Stimulated activated effector memory CD8-positive, alpha-beta T cell treated with anti-CD3 and anti-CD28 coated beads, Interleukin-12 subunit alpha, Interleukin-12 subunit beta, amount 100 ng/mL, for 72 hours (primary cell): ENCODE measurements at regions not wholly inside any gene's neighbourhood (a gene's known extent, or its start where the extent isn't known, plus 50 kb on each side); places are given as distances from the start of the nearest gene placed in this dataset.

ENCODE experiments used
- ATAC-seq: fragments of 150-1000 bp; cut with Tn5 transposase; 2 replicates; pipeline ENCODE4 v1.10.0; 2021
- DNase-seq, 2 donors: peaks; one replicate each; pipeline ENCODE4 v3.0.0; 2021 to 2022; ENCODE audit warnings: low spot score in 2 of 2
- H3K27ac Mint-ChIP-seq: one replicate; pipeline ENCODE4 v1.8.0; 2022; ENCODE audit warnings: mild to moderate bottlenecking, mixed read lengths
- H3K36me3 Mint-ChIP-seq: one replicate; pipeline ENCODE4 v1.8.0; 2022; ENCODE audit warnings: mild to moderate bottlenecking, mixed read lengths
- H3K4me1 Mint-ChIP-seq: one replicate; pipeline ENCODE4 v1.8.0; 2022; ENCODE audit warnings: mixed read lengths
- H3K4me3 Mint-ChIP-seq: one replicate; pipeline ENCODE4 v1.8.0; 2022; ENCODE audit warnings: mild to moderate bottlenecking, mixed read lengths
- H3K9me3 Mint-ChIP-seq: one replicate; pipeline ENCODE4 v1.8.0; 2022; ENCODE audit warnings: mixed read lengths

DNA sequence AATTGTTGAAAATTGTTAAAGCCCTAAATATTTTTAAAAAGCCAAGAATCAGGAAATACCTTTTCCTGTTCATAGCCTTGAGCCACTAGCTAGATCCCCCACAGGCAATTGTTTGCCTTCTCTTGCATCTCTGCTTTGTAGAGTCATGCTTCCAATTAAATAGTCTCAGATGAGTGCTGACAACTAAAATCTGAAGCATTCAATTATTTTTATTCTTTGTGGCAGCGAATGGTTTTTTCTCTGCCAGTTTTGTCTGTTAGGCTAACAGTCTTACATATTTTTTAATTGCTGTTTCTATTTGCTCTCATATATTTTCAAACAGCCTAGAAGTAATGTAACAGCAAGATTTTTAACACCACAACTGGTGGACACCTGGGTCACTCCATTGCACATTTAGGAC is 277.1 kb upstream of the GBE1 start:
- H3K27ac Mint-ChIP-seq: no peak overlapping the region
- no peak overlapping the region for H3K4me3 Mint-ChIP-seq
- ATAC-seq (no peak), DNase-seq (no peak)
- no peaks in the 10 kb centered on the region for H3K36me3 Mint-ChIP-seq
- H3K9me3 Mint-ChIP-seq: peaks cover 12% of the 10 kb centered on the region
- H3K4me1 Mint-ChIP-seq: no peaks in the 10 kb centered on the region

DNA sequence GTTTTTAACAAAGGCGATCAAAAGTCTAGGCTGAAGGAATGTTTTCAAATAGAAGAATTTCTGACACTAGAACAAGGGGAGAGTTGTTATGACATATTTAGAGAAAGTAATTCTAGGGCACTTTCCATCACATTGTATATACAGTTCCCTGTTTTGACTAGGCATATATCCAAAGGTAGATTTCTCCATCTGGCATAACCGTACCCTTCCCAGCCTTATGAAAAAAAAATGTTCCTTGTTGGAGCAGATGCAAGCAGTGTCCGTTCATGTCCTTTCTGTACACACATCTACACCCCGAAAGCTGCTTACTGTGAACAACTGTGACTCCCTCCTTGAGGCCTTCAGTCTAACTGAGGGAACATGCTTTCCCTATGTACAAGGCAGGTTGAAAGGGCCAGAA is 271.7 kb upstream of the GBE1 start:
- no peak overlapping the region for H3K4me3 Mint-ChIP-seq
- H3K4me1 Mint-ChIP-seq: no peaks in the 10 kb centered on the region
- H3K36me3 Mint-ChIP-seq: no peaks in the 10 kb centered on the region
- H3K27ac Mint-ChIP-seq: no peak overlapping the region
- DNase-seq (no peak), ATAC-seq (no peak)
- peaks cover 13% of the 10 kb centered on the region for H3K9me3 Mint-ChIP-seq

DNA sequence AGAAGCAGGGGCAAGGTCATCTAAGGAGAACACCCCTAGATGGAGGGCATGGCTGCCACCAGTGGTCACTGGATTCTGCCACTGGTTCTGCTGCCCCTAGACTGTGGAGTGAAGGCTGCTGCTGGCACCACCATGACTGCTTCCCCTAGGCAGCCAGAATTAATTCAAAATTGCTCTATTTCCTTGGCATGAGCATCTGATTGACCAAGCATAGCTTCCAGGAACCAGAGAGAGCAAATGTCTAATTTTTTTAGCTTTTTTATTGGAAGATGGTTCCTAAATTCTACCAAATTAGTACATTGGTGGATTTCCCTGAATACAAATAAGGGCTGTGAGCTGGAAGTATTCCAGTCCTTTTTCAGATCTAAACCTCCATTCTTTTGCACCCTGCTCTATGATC is 270.2 kb upstream of the GBE1 start:
- no peak overlapping the region for H3K27ac Mint-ChIP-seq
- no peak overlapping the region for H3K4me3 Mint-ChIP-seq
- peak; percentile 34 for ATAC-seq
- H3K36me3 Mint-ChIP-seq: no peaks in the 10 kb centered on the region
- no peaks in the 10 kb centered on the region for H3K4me1 Mint-ChIP-seq
- no peak for DNase-seq
- H3K9me3 Mint-ChIP-seq: peaks cover 6% of the 10 kb centered on the region

- Mint-ChIP-seq H3K4me1 (no peaks in the 10 kb centered on the region), H3K27ac (no peak overlapping the region), H3K4me3 (no peak overlapping the region), H3K9me3 (peaks cover 9% of the 10 kb centered on the region), H3K36me3 (no peaks in the 10 kb centered on the region)
- DNase-seq (no peak), ATAC-seq (no peak)
Measured at GRCh38 chr3:82030916-82031315, 269.5 kb upstream of the GBE1 start.

- peaks cover 6% of the 10 kb centered on the region for H3K9me3 Mint-ChIP-seq
- H3K4me3 Mint-ChIP-seq: no peak overlapping the region
- no peak for ATAC-seq
Measured at GRCh38 chr3:82022836-82023235, 261.4 kb upstream of the GBE1 start.

DNA sequence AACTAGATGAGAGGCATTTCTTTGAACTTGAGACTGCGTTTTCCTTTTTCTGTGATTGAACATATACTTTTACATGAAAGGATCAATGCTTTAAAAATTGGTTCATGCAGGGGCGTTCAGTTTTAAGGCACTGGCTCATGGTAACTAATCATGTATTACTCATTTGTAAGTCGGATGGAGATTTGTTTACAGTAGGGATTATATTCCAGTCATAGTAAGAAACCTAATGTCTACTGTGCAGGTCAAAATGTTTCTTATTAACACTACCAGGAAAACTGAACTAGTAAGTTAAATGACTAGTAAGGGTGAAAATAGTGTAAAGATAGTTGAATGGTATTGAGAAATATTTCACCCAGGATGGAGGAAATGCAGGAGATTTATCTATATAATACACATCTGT is 258.8 kb upstream of the GBE1 start:
- no peak overlapping the region for H3K4me3 Mint-ChIP-seq
- DNase-seq (no peak), ATAC-seq (no peak)
- H3K36me3 Mint-ChIP-seq: no peaks in the 10 kb centered on the region
- no peak overlapping the region for H3K27ac Mint-ChIP-seq
- H3K4me1 Mint-ChIP-seq: no peaks in the 10 kb centered on the region
- H3K9me3 Mint-ChIP-seq: peaks cover 6% of the 10 kb centered on the region

More at GRCh38 chr3:82022836-82023235, 261.4 kb upstream of the GBE1 start:
- no peaks in the 10 kb centered on the region for H3K4me1 Mint-ChIP-seq
- no peak overlapping the region for H3K27ac Mint-ChIP-seq
- H3K36me3 Mint-ChIP-seq: no peaks in the 10 kb centered on the region
- no peak for DNase-seq

DNA sequence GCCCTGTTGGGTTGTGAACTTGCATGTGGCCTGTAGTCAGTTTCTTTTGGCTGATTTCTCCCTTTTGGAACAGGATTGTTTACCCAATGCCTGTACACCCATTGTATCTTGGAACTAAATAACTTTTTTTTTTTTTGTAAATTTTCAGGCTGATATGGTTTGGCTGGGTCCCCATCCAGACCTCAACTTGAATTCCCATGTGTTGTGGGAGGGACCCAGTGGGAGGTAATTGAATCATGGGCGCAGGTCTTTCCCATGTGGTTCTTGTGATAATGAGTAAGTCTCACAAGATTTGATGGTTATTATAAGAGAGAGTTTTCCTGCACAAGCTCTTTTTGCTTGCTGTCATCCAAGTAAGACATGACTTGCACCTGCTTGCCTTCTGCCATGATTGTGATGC is 253.8 kb upstream of the GBE1 start:
- Mint-ChIP-seq H3K4me1 (no peaks in the 10 kb centered on the region), H3K27ac (no peak overlapping the region), H3K9me3 (peaks cover 8% of the 10 kb centered on the region), H3K4me3 (no peak overlapping the region), H3K36me3 (no peaks in the 10 kb centered on the region)
- ATAC-seq (no peak), DNase-seq (no peak)

DNA sequence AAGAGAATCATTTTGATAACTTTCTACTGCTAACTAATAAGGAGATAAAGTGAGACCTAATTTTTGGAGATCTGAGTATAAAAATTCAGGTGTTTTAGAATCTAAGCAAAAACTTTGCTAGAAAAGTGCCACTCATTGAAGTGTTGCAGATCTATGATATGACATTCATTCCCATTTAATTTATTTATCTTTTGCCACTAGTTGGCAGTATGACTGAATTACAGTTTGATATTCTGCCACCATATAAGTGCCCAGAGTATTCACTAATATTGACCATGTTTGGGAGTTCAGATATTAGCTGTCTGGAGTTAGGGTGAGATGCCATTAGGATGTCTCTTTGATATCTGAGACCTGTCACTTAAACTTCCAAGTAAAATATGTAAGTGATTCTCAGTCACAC is 251.3 kb upstream of the GBE1 start:
- H3K9me3 Mint-ChIP-seq: peaks cover 18% of the 10 kb centered on the region
- H3K4me3 Mint-ChIP-seq: no peak overlapping the region
- DNase-seq (no peak), ATAC-seq (no peak)
- H3K27ac Mint-ChIP-seq: no peak overlapping the region
- H3K4me1 Mint-ChIP-seq: no peaks in the 10 kb centered on the region
- H3K36me3 Mint-ChIP-seq: no peaks in the 10 kb centered on the region

- DNase-seq (no peak), ATAC-seq (no peak)
- no peaks in the 10 kb centered on the region for H3K36me3 Mint-ChIP-seq
- peaks cover 22% of the 10 kb centered on the region for H3K9me3 Mint-ChIP-seq
- H3K27ac Mint-ChIP-seq: no peak overlapping the region
- no peak overlapping the region for H3K4me3 Mint-ChIP-seq
- H3K4me1 Mint-ChIP-seq: no peaks in the 10 kb centered on the region
Measured at GRCh38 chr3:82011336-82011735, 249.9 kb upstream of the GBE1 start.

- H3K9me3 Mint-ChIP-seq: peaks cover 14% of the 10 kb centered on the region
- no peak overlapping the region for H3K4me3 Mint-ChIP-seq
- H3K4me1 Mint-ChIP-seq: no peaks in the 10 kb centered on the region
- no peak overlapping the region for H3K27ac Mint-ChIP-seq
- ATAC-seq (no peak), DNase-seq (no peak)
- no peaks in the 10 kb centered on the region for H3K36me3 Mint-ChIP-seq
Measured at GRCh38 chr3:82005266-82005665, 243.8 kb upstream of the GBE1 start.

DNA sequence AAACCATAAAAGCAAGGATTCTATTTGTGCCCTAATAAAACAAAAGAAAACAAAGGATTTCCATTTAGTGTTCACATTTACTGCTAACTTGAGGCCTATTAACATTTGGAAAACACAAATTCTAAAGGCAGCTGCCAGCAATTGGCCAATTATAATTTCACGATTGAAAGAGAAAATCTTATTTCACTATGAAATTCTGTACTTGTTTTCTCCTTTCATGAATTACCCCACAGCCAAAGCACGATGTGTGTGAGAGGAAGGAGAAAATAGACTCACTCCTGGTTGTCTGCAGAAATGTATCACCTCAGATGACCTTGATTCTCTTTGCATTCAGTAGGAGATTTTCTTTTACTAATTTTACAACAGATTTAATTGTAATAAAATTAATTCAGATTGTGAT is 242.8 kb upstream of the GBE1 start:
- Mint-ChIP-seq H3K27ac (no peak overlapping the region), H3K36me3 (no peaks in the 10 kb centered on the region), H3K4me3 (no peak overlapping the region), H3K9me3 (peaks cover 13% of the 10 kb centered on the region), H3K4me1 (no peaks in the 10 kb centered on the region)
- no peak for ATAC-seq
- no peak for DNase-seq

DNA sequence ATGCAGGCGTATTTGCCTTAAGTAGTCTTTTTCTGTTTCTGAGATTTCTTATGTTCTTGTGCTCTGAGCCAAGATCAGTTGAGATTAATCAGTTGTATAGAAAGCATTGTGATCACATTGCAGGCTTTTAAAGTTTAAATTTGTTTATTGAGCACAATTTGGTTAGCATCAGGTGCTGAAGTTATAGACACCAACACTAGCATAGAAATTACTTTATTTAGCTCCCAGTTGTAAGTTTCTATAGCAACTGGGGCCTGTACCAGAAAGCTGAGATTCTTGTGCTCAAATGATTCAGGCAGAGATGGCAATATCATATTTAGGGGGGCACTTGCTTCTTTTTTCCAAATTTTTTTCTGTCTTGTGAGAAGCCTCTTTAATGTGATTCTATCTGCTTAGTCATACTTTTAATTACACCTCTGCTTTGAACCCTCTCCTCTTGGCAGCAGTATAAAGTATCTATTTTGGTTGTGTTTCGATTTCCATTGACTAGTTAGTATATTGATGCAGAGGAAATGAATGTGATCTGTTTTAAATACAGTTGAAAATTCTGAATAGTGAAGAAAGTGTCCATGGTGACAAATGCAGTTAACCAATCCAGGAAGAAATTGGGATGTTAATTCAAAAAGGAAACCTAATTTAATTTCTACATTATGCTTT is 241.7 kb upstream of the GBE1 start:
- Mint-ChIP-seq H3K4me1 (no peaks in the 10 kb centered on the region), H3K9me3 (peaks cover 4% of the 10 kb centered on the region), H3K36me3 (no peaks in the 10 kb centered on the region), H3K4me3 (no peak overlapping the region), H3K27ac (no peak overlapping the region)
- ATAC-seq: no peak
- DNase-seq: no peak

GRCh38 chr3:82002491-82002890 is 241.0 kb upstream of the GBE1 start:
- no peak overlapping the region for H3K4me3 Mint-ChIP-seq
- peaks cover 5% of the 10 kb centered on the region for H3K9me3 Mint-ChIP-seq
- H3K4me1 Mint-ChIP-seq: no peaks in the 10 kb centered on the region
- no peak for ATAC-seq
- H3K27ac Mint-ChIP-seq: no peak overlapping the region
- H3K36me3 Mint-ChIP-seq: no peaks in the 10 kb centered on the region
- no peak for DNase-seq

GRCh38 chr3:82001276-82001923 is 240.0 kb upstream of the GBE1 start:
- H3K4me3 Mint-ChIP-seq: no peak overlapping the region
- DNase-seq: no peak
- no peaks in the 10 kb centered on the region for H3K4me1 Mint-ChIP-seq
- no peak overlapping the region for H3K27ac Mint-ChIP-seq
- peaks cover 4% of the 10 kb centered on the region for H3K9me3 Mint-ChIP-seq
- no peaks in the 10 kb centered on the region for H3K36me3 Mint-ChIP-seq
- no peak for ATAC-seq

- no peak for ATAC-seq
- no peak overlapping the region for H3K4me3 Mint-ChIP-seq
- H3K4me1 Mint-ChIP-seq: no peaks in the 10 kb centered on the region
Measured at GRCh38 chr3:82000773-82001172, 239.3 kb upstream of the GBE1 start.

DNA sequence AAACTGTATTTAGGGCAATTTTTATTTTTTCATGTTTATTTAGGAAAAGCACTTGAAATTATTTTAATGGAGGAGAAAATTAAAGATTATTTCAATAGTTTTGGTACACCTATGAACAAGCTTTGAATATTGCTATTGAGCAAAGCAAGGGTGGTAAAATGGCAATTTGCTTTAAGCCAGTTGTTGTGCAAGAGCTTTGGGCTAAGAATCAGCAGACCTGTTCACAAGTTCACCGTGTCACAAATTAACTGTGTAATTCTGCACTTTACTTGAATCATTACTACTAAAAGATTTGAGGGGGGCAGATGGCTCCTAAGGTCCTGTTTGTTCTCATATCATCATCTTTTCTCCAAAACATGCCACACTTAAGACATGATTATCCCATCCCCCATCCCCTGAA is 238.9 kb upstream of the GBE1 start:
- no peak for ATAC-seq
- Mint-ChIP-seq H3K36me3 (no peaks in the 10 kb centered on the region), H3K4me1 (no peaks in the 10 kb centered on the region), H3K27ac (no peak overlapping the region), H3K9me3 (peaks cover 8% of the 10 kb centered on the region), H3K4me3 (no peak overlapping the region)
- DNase-seq: no peak

More at GRCh38 chr3:82000773-82001172, 239.3 kb upstream of the GBE1 start:
- H3K36me3 Mint-ChIP-seq: no peaks in the 10 kb centered on the region
- no peak for DNase-seq
- no peak overlapping the region for H3K27ac Mint-ChIP-seq
- H3K9me3 Mint-ChIP-seq: peaks cover 8% of the 10 kb centered on the region
